SK-N-MC (cell line): ENCODE measurements at regions not wholly inside any gene's neighbourhood (a gene's known extent, or its start where the extent isn't known, plus 50 kb on each side); places are given as distances from the start of the nearest gene placed in this dataset.

Experiments
- EZH2 ChIP-seq: fragments of 200-600 bp; sonication (generic); IDR thresholded peaks from one replicate; pipeline ENCODE4 v1.6.1; 2017; ENCODE audit warnings: antibody characterized with exemption
- FOXP2 ChIP-seq: optimal IDR thresholded peaks from 2 replicates; pipeline ENCODE3; 2011; ENCODE audit warnings: mild to moderate bottlenecking, moderate library complexity; ENCODE audit not compliant: insufficient read depth; ENCODE audit errors: extremely low read length, control extremely low read depth

DNA sequence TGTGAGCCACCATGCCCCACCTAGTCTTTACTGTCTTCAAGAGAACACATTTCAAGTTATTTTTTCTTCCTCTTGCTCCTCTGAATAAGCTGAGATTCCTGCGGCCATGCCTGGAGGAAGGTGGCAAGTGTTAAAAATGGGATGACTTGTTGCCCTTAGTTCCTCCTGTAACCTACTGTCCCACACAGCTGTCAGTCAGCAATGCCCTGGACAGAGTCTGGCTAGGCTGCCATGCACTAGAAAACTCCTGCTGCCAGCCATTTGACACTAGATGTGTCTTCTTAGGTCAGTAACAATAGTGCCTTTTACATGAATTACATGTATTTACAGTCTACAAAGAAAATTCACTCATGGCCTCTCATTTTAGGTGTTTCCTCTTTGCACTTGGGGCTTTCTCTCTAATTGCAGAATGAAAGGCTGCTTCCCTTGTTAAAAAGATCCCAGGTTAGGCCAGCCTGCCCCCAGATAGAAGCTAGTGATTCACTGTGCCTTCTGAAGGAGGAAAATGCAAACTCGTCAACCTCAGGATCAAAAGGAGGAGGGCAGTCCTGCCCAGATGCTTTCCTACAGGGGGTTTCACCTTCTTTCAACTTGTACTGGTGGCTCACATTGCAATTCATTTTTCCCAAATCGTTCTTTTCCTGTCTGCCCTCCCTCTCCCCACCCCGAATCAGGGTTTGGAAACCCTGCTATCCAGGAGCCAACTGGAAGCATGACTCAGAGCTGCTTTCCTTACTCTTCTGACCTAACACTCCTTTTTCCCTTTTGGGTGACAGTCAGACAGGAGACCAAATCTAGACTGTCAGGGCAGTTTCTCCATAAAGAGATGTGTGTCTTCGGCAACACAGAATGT, 136.6 kb downstream of the SPAG6 start:
- TF ChIP-seq FOXP2 (no peak), EZH2 (no peak)
